GM18508 (cell line): ENCODE measurements at regions not wholly inside any gene's neighbourhood (a gene's known extent, or its start where the extent isn't known, plus 50 kb on each side); places are given as distances from the start of the nearest gene placed in this dataset.

Source experiments
- ATAC-seq: cut with Tn5 transposase; IDR thresholded peaks from one replicate; pipeline ENCODE4 v1.9.1; 2021; ENCODE audit warnings: moderate number of reproducible peaks; ENCODE audit not compliant: insufficient read depth, unreplicated experiment

DNA sequence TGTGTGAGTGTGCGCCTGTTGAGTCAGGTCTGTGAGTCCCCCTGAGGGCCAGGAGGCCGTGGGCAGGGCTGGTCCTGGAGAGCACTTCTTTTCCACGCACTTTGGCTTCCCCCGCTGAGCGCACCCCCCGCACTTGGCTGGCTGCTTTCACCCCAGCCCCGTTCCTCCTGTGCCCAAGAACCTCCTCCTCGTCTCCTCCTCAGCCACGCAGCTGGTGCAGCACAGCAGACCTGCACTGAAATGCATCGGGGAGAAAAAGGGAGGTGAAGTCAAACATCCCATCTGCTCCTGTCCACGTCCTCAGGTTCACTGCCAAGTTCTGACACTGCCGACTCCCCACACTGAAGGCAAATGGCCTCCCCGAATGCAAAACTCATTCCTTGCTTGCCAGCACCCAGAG is 362.7 kb upstream of the SFSWAP start:
- ATAC-seq = no peak

DNA sequence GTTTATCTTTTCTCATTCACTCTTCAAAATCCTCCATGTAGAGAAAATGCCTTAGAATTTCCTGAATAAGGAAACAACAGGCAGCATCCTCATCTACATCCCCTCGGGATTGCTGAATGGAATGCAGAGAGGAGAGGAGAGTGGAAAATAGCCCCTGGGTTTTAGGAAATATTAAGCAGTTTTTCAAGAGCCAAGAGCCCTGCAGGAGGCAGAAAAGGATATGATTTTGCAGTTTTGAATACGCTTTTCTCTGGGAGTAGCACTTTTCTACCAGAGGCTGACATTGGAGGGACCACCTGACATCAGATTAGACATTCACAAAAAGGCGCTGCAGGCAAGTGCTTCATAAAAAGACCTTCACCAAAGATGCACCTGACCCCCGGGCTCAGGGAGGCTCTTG is 362.2 kb upstream of the SFSWAP start:
- no peak for ATAC-seq

GRCh38 chr12:131349397-131350127 is 361.3 kb upstream of the SFSWAP start:
- ATAC-seq = no peak

- ATAC-seq = no peak
Measured at GRCh38 chr12:131350943-131351318, 360.0 kb upstream of the SFSWAP start.

GRCh38 chr12:131351319-131352028 is 359.4 kb upstream of the SFSWAP start:
- ATAC-seq = no peak

DNA sequence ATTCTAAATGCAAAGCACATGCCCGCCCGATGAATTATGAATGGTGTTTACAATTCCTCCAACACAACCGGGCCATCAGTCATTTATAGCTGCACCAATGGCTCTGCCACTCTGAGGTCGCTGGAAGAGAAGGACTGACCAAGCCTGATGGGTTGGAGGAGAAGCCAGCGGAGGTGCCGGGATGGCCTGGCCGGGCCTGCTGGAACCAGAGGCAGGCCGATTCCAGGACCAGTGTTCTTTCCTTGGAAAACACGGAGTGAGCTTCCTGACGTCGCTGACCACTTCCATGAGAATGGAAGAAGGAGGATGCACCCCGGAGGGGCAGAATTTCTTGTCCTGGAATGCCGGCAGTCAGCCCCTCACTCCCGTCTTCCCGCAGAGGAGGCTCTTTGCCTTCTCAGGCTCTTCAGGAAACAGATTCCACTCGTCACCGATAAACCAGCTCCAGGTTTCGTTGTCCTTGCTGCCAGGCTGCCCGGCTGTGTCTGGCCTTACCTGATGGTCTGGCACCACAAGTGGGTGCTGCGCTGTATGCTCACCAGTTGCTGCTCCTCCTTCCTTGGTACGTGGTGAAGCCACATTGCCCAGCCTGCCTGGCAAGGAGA is 358.5 kb upstream of the SFSWAP start:
- ATAC-seq = no peak

- ATAC-seq = no peak
Measured at GRCh38 chr12:131353376-131353775, 357.5 kb upstream of the SFSWAP start.

DNA sequence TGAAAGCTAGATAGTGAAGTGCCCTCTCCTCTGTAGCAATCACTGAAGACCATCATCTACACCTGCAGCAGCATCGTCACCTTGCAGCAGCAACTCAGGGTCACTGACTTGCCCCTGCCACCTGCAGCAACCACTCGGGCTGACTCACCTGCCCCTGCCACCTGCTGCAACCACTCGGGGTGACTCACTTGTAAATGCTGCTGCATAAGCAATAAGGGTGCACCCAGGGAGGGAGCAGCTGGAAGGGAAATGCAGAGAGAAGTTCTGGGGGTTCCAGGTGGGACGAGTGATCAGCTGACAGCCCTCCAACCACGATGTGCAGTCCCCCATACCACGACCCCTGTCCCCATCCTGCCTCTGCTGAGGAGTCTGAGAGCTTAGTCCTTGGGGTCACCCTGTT is 357.1 kb upstream of the SFSWAP start:
- ATAC-seq = no peak

GRCh38 chr12:131355361-131356245 is 355.3 kb upstream of the SFSWAP start:
- ATAC-seq = no peak

- ATAC-seq = no peak
Measured at GRCh38 chr12:131356485-131357184, 354.3 kb upstream of the SFSWAP start.

- no peak for ATAC-seq
Measured at GRCh38 chr12:131357185-131357747, 353.6 kb upstream of the SFSWAP start.

DNA sequence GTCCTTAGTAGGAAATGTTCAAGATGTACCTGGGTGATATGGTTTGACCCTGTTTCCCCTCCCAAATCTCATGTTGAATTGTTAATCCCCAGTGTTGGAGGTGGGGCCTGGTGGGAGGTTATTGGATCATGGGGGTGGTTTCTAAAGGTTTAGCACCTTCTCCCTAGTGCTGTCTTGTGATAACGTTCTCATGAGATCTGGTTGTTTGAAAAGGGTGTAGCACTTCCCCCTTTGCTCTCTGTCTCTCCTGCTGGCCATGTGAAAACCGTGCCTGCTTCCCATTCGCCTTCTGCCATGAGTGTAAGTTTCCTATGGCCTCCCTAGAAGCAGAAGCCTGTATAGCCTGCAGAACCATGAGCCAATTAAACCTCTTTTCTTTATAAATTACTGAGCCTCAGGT is 353.0 kb upstream of the SFSWAP start:
- ATAC-seq = no peak

DNA sequence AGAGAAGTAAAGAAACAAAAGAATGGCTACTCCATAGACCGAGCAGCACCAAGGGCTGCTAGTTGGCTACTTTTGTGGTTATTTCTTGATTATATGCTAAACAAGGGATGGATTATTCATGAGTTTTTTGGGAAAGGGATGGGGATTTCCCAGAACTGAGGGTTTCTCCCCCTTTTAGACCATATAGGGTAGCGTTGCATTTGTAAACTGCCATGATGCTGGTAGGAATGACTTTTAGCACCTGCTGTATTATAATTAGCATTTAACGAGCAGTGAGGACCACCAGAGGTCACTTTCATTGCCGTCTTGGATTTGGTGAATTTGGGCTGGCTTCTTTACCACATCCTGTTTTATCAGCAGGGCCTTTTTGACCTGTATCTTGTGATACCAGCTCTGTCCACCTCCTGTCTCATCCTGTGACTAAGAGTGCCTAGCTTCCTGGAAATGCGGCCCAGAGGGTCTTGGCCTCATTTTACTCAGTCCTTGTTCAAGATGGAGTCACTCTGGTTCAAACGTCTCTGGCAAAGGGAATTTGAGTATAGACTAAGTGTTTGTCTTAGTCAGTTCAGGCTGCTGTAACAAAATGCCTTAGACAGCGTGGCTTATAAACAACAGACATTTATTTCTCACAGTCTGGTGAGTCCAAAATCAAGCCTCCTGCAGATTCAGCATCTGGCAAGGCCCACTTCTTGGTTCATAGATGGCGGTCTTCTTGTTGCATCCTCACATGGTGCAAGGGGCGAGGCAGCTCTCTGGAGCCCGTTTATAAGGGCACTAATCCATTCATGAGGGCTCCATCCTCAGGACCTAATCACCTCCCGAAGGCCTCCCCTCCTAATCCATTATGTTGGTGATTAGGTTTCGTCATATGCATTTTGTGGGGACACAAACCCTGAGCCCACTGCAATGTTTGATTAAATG is 348.3 kb upstream of the SFSWAP start:
- no peak for ATAC-seq

DNA sequence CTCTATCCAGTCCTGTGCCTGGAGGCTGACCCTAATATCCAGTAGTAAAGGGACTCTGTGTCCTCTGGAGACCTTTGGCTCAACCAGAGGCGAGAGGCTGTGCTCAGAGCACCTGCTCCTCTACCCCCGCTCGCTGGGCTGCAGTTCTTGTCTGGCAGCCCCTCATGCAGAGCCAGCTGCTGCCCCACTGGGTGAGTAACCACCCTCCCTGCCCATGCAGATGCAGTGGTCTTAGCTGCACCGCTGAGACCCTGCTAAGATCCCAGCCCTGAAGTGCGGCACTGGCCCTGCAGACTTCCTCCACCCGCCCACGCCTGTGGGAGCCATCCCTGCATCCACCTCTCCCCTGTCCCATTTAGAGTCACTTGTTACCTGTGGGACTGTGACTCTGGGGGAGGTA is 347.5 kb upstream of the SFSWAP start:
- no peak for ATAC-seq

DNA sequence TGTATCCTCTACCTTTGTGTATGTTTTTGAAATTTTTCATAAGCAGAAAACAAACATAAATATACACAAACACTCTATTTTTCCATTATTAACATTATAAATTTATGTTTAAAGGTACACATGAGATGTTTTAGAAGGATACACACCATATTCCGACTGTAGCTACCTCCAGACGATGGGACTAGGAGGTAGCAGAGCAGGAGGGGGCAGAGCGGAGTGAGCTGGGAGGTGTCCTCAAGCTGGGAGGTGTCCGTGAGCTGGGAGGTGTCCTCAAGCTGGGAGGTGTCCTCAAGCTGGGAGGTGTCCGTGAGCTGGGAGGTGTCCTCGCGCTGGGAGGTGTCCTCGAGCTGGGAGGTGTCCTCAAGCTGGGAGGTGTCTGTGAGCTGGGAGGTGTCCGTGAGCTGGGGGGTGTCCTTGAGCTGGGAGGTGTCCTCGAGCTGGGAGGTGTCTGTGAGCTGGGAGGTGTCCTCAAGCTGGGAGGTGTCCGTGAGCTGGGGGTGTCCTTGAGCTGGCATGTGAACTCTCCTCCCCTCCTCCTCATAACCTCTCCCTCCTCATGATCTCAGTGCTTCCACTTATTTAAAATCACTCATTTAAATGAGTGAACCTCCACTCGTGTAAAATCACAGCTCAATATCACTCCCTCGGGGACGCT is 346.9 kb upstream of the SFSWAP start:
- no peak for ATAC-seq

GRCh38 chr12:131364903-131365820 is 345.7 kb upstream of the SFSWAP start:
- ATAC-seq = no peak

DNA sequence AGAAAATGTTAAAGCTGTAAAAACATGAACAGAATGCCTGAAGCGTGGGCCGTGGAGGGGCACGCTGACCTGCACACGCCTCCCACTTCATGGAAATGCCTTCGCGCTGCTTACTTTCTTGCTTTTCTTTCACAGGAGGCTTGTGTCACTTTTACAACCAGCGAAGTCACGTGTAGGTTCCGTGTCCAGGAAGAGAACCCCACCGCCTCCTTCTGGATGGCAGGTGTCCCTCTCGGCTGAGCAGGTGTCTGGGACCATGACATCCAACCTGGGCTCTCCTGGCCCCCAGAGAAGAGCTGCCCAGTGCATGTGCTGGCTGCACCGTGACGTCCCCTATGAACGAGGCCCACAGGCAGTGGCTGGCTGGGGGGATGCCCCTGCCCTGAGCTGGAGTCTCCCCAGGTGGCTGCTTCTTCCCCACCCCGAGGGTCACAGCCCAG is 345.0 kb upstream of the SFSWAP start:
- no peak for ATAC-seq
